MM.1S (cell line): ENCODE measurements at regions not wholly inside any gene's neighbourhood (a gene's known extent, or its start where the extent isn't known, plus 50 kb on each side); places are given as distances from the start of the nearest gene placed in this dataset.

ENCODE experiments used
- DNase-seq: peaks from one replicate; pipeline ENCODE4 v3.0.0-alpha.2; 2015
- H2AFZ ChIP-seq: fragments of 300-600 bp; sonication (generic); 2 replicates; pipeline ENCODE4 v1.6.0; 2016; ENCODE audit warnings: antibody characterized with exemption, low read length
- H3F3A ChIP-seq: fragments of 300-600 bp; sonication (generic); 2 replicates; pipeline ENCODE4 v1.6.1; 2016; ENCODE audit warnings: mild to moderate bottlenecking, antibody characterized with exemption, low read length, moderate library complexity, mixed read lengths; ENCODE audit not compliant: insufficient read depth
- H3K27ac ChIP-seq: fragments of 300-600 bp; sonication (generic); 2 replicates; pipeline ENCODE4 v1.5.1; 2016; ENCODE audit warnings: mild to moderate bottlenecking, low read length
- H3K27me3 ChIP-seq: fragments of 300-600 bp; sonication (generic); replicated peaks from 2 replicates; pipeline ENCODE4 v1.6.0; 2016; ENCODE audit warnings: low read length; ENCODE audit not compliant: insufficient read depth
- H3K36me3 ChIP-seq: fragments of 300-600 bp; sonication (generic); replicated peaks from 2 replicates; pipeline ENCODE4 v1.6.1; 2016; ENCODE audit warnings: mild to moderate bottlenecking, low read length, mixed read lengths; ENCODE audit not compliant: insufficient read depth
- H3K4me1 ChIP-seq: fragments of 300-600 bp; sonication (generic); 2 replicates; pipeline ENCODE4 v1.6.1; 2016; ENCODE audit warnings: low read length, mixed read lengths
- H3K4me2 ChIP-seq: fragments of 300-600 bp; sonication (generic); 2 replicates; pipeline ENCODE4 v1.6.0; 2016; ENCODE audit warnings: low read depth, low read length
- H3K4me3 ChIP-seq: fragments of 300-600 bp; sonication (generic); 2 replicates; pipeline ENCODE4 v1.5.1; 2016; ENCODE audit warnings: low read length, mixed read lengths
- H3K79me2 ChIP-seq: fragments of 300-600 bp; sonication (generic); 2 replicates; pipeline ENCODE4 v1.6.1; 2016; ENCODE audit warnings: mixed run types, low read length, mixed read lengths
- H3K9ac ChIP-seq: fragments of 300-600 bp; sonication (generic); 2 replicates; pipeline ENCODE4 v1.6.1; 2016; ENCODE audit warnings: low read length, mixed read lengths
- H3K9me2 ChIP-seq: fragments of 300-600 bp; sonication (generic); replicated peaks from 2 replicates; pipeline ENCODE4 v1.6.1; 2016; ENCODE audit warnings: mild to moderate bottlenecking, low read length, mixed read lengths; ENCODE audit not compliant: insufficient read depth
- H3K9me3 ChIP-seq: fragments of 300-600 bp; sonication (generic); replicated peaks from 2 replicates; pipeline ENCODE4 v1.6.1; 2016; ENCODE audit warnings: mild to moderate bottlenecking, low read length, mixed read lengths; ENCODE audit not compliant: insufficient read depth
- H4K20me1 ChIP-seq: fragments of 300-600 bp; sonication (generic); 2 replicates; pipeline ENCODE4 v1.6.1; 2016; ENCODE audit warnings: mild to moderate bottlenecking, low read length, moderate library complexity, mixed read lengths; ENCODE audit not compliant: insufficient read depth
- CTCF ChIP-seq: fragments of 300-600 bp; sonication (generic); IDR thresholded peaks from 2 replicates; pipeline ENCODE4 v1.5.1; 2016; ENCODE audit warnings: antibody characterized with exemption, low read length, mixed read lengths
- EZH2 ChIP-seq: fragments of 300-600 bp; sonication (generic); optimal IDR thresholded peaks from 2 replicates; pipeline ENCODE3; 2017; ENCODE audit warnings: low read depth, mild to moderate bottlenecking, antibody characterized with exemption, low read length, mixed read lengths
- EZH2phosphoT487 ChIP-seq: fragments of 300-600 bp; sonication (generic); IDR thresholded peaks from 2 replicates; pipeline ENCODE4 v1.6.1; 2018; ENCODE audit warnings: antibody characterized with exemption, low read length

- H3K4me3 ChIP-seq, result no peak overlapping the region
- no peak overlapping the region for H3K27ac ChIP-seq
- H4K20me1 ChIP-seq, result no peaks in the 10 kb centered on the region
- no peak overlapping the region for H3K4me2 ChIP-seq
- no peaks in the 10 kb centered on the region for H3K36me3 ChIP-seq
- H3K9me3 ChIP-seq, result no peaks in the 10 kb centered on the region
- TF ChIP-seq EZH2 (no peak), CTCF (no peak), EZH2phosphoT487 (no peak)
- no peaks in the 10 kb centered on the region for H3K79me2 ChIP-seq
- H3K4me1 ChIP-seq, result no peaks in the 10 kb centered on the region
- H2AFZ ChIP-seq, result no peak overlapping the region
- no peak overlapping the region for H3K9ac ChIP-seq
- no peak for DNase-seq
- no peaks in the 10 kb centered on the region for H3K27me3 ChIP-seq
- H3K9me2 ChIP-seq, result no peaks in the 10 kb centered on the region
- H3F3A ChIP-seq, result no peaks in the 10 kb centered on the region
Observed at GRCh38 chr6:6482256-6482655, 106.3 kb upstream of the LY86 start.

- no peak overlapping the region for H3K4me2 ChIP-seq
- H3K79me2 ChIP-seq, result no peaks in the 10 kb centered on the region
- H3K27me3 ChIP-seq, result no peaks in the 10 kb centered on the region
- no peaks in the 10 kb centered on the region for H3K9me2 ChIP-seq
- H3F3A ChIP-seq, result no peaks in the 10 kb centered on the region
- H3K4me3 ChIP-seq, result no peak overlapping the region
- H2AFZ ChIP-seq, result no peak overlapping the region
- H3K4me1 ChIP-seq, result no peaks in the 10 kb centered on the region
- no peak overlapping the region for H3K9ac ChIP-seq
- H3K9me3 ChIP-seq, result no peaks in the 10 kb centered on the region
- no peak for DNase-seq
- no peaks in the 10 kb centered on the region for H3K36me3 ChIP-seq
- no peaks in the 10 kb centered on the region for H4K20me1 ChIP-seq
- no peak overlapping the region for H3K27ac ChIP-seq
- no peak for TF ChIP-seq CTCF
- no peak for TF ChIP-seq EZH2
- TF ChIP-seq EZH2phosphoT487, result no peak
Observed at GRCh38 chr6:6483168-6483567, 105.4 kb upstream of the LY86 start.

GRCh38 chr6:6483733-6484132 is 104.8 kb upstream of the LY86 start:
- Histone ChIP-seq H3K4me2 (no peak overlapping the region), H3K4me1 (no peaks in the 10 kb centered on the region), H3K36me3 (no peaks in the 10 kb centered on the region), H3K9ac (no peak overlapping the region), H4K20me1 (no peaks in the 10 kb centered on the region), H3K27ac (no peak overlapping the region), H3F3A (no peaks in the 10 kb centered on the region), H3K9me3 (no peaks in the 10 kb centered on the region), H2AFZ (no peak overlapping the region), H3K4me3 (no peak overlapping the region), H3K9me2 (no peaks in the 10 kb centered on the region), H3K27me3 (no peaks in the 10 kb centered on the region), H3K79me2 (no peaks in the 10 kb centered on the region)
- TF ChIP-seq EZH2, result no peak
- TF ChIP-seq EZH2phosphoT487, result no peak
- TF ChIP-seq CTCF, result no peak
- no peak for DNase-seq
